ENCODE measurements at regions not wholly inside any gene's neighbourhood (a gene's known extent, or its start where the extent isn't known, plus 50 kb on each side); places are given as distances from the start of the nearest gene placed in this dataset.

GRCh38 chr14:89625731-89626232 lies 208.7 kb upstream of the FOXN3 start:
- TF ChIP-seq, protein P1, sequence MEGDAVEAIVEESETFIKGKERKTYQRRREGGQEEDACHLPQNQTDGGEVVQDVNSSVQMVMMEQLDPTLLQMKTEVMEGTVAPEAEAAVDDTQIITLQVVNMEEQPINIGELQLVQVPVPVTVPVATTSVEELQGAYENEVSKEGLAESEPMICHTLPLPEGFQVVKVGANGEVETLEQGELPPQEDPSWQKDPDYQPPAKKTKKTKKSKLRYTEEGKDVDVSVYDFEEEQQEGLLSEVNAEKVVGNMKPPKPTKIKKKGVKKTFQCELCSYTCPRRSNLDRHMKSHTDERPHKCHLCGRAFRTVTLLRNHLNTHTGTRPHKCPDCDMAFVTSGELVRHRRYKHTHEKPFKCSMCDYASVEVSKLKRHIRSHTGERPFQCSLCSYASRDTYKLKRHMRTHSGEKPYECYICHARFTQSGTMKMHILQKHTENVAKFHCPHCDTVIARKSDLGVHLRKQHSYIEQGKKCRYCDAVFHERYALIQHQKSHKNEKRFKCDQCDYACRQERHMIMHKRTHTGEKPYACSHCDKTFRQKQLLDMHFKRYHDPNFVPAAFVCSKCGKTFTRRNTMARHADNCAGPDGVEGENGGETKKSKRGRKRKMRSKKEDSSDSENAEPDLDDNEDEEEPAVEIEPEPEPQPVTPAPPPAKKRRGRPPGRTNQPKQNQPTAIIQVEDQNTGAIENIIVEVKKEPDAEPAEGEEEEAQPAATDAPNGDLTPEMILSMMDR (IDR thresholded peaks at IDR 0.05), result no peak
- TF ChIP-seq POLR2A (IDR thresholded peaks at IDR 0.05), result no peak
